ENCODE measurements at regions not wholly inside any gene's neighbourhood (a gene's known extent, or its start where the extent isn't known, plus 50 kb on each side); places are given as distances from the start of the nearest gene placed in this dataset.

DNA sequence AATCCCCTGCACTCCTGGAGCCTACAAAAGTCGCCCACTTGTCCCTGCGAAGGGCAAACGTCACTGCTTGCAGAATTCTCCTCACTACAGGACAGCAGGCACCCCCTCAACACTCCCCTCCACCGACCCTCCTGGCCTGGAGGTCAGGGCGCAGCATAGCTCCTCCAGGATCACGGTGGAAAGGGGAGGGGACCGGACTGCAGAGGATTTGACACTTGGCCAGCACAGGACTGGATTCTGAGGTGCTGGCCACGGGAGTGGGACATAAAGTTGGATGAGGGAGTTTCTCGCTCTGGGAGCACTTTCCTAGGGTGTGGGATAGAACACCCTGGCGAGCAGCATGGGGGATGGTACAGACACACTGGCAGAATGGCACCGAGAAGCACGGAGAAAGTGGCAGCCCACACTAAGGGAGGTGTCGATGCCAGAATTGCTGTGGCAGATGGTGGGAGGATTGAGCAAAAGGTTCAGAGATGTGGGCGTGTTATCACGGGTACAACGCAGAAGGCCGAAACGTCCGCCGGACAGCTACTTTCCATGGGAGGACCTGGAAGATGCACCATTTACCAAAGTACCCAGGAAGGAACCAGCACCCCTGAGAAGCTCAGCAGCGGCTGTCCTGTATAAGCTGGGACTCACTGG lies 51.4 kb upstream of the DIO3 start:
- no peak for FAIRE-seq
- no peak for TF ChIP-seq CTCF (IDR thresholded peaks at IDR 0.05; ENCODE audit: insufficient read depth, missing control alignments)
- no peak for DNase-seq (ENCODE audit: insufficient read length, low spot score)

- no peak for TF ChIP-seq CTCF (IDR thresholded peaks at IDR 0.05; ENCODE audit: insufficient read depth, missing control alignments)
- DNase-seq (ENCODE audit: insufficient read length, low spot score) (no peak), FAIRE-seq (no peak)
These were observed 50.1 kb upstream of the DIO3 start for GRCh38 chr14:101511199-101511598.
